ENCODE measurements at regions not wholly inside any gene's neighbourhood (a gene's known extent, or its start where the extent isn't known, plus 50 kb on each side); places are given as distances from the start of the nearest gene placed in this dataset.

DNA sequence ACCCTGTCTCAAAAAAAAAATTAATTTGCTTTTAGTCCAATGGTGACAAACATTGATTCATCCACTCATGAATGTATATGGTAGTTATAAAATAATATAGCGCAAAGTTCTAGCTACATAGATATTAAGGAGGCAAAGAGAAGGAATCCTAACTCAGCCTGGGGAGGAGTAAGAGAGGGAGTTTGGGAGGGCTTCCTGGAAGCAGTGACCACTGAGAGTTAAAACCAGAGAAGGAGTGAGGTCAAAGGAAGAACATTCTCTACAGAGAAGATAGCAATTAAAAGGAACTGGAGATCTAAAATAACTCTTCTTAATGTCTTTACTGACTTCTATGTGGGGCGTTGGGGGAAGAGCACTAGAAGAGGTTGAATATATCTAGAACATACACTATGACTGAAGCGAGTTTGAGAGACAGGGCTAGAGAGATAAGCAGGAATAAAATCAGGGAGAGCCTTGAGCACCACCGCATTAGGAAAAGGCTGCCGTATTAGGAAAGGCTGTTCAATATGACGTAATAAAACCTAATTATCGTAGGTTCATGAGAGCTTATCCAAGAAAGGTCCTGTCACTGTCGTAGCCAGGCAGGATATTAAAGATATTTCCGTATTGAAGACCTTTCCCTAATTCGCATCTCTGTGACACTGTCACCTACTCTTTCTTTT is 81.8 kb upstream of the CNKSR3 start:
- H3K27me3 ChIP-seq (ENCODE audit: insufficient read depth, low read depth) = no peaks in the 10 kb centered on the region
- TF ChIP-seq EZH2 (IDR thresholded peaks at IDR 0.05; ENCODE audit: low read depth) = no peak
- TF ChIP-seq, protein P1, sequence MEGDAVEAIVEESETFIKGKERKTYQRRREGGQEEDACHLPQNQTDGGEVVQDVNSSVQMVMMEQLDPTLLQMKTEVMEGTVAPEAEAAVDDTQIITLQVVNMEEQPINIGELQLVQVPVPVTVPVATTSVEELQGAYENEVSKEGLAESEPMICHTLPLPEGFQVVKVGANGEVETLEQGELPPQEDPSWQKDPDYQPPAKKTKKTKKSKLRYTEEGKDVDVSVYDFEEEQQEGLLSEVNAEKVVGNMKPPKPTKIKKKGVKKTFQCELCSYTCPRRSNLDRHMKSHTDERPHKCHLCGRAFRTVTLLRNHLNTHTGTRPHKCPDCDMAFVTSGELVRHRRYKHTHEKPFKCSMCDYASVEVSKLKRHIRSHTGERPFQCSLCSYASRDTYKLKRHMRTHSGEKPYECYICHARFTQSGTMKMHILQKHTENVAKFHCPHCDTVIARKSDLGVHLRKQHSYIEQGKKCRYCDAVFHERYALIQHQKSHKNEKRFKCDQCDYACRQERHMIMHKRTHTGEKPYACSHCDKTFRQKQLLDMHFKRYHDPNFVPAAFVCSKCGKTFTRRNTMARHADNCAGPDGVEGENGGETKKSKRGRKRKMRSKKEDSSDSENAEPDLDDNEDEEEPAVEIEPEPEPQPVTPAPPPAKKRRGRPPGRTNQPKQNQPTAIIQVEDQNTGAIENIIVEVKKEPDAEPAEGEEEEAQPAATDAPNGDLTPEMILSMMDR (conservative IDR thresholded peaks at IDR 0.05) = no peak
- POLR2A ChIA-PET (ENCODE audit: unreplicated experiment) = no interaction called here
- H3K4me2 ChIP-seq = no peak overlapping the region
- DNase-seq = no peak
- H2AFZ ChIP-seq = no peak overlapping the region
- no peaks in the 10 kb centered on the region; the same call in 1 of the 2 replicates for H3K9me3 ChIP-seq (ENCODE audit: insufficient read depth, low read depth)
- H3K79me2 ChIP-seq (ENCODE audit: low read depth) = no peaks in the 10 kb centered on the region
- no peaks in the 10 kb centered on the region for H3K36me3 ChIP-seq (ENCODE audit: low read depth)
- intact Hi-C loops (cut with micrococcal nuclease; ENCODE audit: unreplicated experiment) = no loop called here
- no peak overlapping the region for H3K4me3 ChIP-seq
- H3K27ac ChIP-seq = no peak overlapping the region
- H4K20me1 ChIP-seq (ENCODE audit: insufficient read depth) = no peaks in the 10 kb centered on the region
- no TSS peak for BruUV-seq (replicated peaks)
- CTCF ChIA-PET = no interaction called here
- no peaks in the 10 kb centered on the region for H3F3A ChIP-seq (ENCODE audit: insufficient read depth, low read depth)
- H3K4me1 ChIP-seq (replicated peaks; ENCODE audit: insufficient read depth) = no peaks in the 10 kb centered on the region
- no peaks in the 10 kb centered on the region for H3K9me2 ChIP-seq (ENCODE audit: insufficient read depth)

DNA sequence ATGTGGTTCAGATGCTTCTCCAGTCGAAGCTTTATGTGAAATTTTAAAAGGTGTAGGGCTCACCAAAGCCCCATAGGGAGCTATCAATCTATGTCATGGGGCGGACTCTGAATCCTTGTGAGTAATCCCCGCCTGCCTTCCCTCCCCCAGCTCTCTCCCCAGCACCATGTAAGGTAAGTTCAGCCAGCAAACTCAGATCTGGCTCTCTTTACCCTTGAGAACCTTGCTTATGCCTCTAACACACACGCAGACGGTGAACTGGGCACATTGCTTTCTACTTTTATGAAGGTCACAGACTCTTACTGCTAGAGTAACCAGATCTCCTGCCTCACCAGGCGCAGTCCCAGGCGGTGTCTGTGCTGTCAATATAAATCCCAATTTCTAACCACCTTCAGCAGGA is 82.6 kb upstream of the CNKSR3 start:
- Histone ChIP-seq H4K20me1 (ENCODE audit: insufficient read depth) (no peaks in the 10 kb centered on the region), H3F3A (ENCODE audit: insufficient read depth, low read depth) (no peaks in the 10 kb centered on the region), H3K4me3 (no peak overlapping the region), H3K36me3 (ENCODE audit: low read depth) (no peaks in the 10 kb centered on the region), H3K27ac (no peak overlapping the region), H3K4me1 (replicated peaks; ENCODE audit: insufficient read depth) (no peaks in the 10 kb centered on the region), H3K4me2 (no peak overlapping the region), H3K79me2 (ENCODE audit: low read depth) (no peaks in the 10 kb centered on the region), H3K9me2 (ENCODE audit: insufficient read depth) (no peaks in the 10 kb centered on the region), H2AFZ (no peak overlapping the region), H3K9me3 (ENCODE audit: insufficient read depth, low read depth) (no peaks in the 10 kb centered on the region; the same call in 1 of the 2 replicates), H3K27me3 (ENCODE audit: insufficient read depth, low read depth) (no peaks in the 10 kb centered on the region)
- intact Hi-C loops (cut with micrococcal nuclease; ENCODE audit: unreplicated experiment) = no loop called here
- CTCF ChIA-PET = no interaction called here
- DNase-seq = no peak
- POLR2A ChIA-PET (ENCODE audit: unreplicated experiment) = no interaction called here
- no TSS peak for BruUV-seq (replicated peaks)
- TF ChIP-seq EZH2 (IDR thresholded peaks at IDR 0.05; ENCODE audit: low read depth) = no peak
- TF ChIP-seq, protein P1 (conservative IDR thresholded peaks at IDR 0.05) = no peak

DNA sequence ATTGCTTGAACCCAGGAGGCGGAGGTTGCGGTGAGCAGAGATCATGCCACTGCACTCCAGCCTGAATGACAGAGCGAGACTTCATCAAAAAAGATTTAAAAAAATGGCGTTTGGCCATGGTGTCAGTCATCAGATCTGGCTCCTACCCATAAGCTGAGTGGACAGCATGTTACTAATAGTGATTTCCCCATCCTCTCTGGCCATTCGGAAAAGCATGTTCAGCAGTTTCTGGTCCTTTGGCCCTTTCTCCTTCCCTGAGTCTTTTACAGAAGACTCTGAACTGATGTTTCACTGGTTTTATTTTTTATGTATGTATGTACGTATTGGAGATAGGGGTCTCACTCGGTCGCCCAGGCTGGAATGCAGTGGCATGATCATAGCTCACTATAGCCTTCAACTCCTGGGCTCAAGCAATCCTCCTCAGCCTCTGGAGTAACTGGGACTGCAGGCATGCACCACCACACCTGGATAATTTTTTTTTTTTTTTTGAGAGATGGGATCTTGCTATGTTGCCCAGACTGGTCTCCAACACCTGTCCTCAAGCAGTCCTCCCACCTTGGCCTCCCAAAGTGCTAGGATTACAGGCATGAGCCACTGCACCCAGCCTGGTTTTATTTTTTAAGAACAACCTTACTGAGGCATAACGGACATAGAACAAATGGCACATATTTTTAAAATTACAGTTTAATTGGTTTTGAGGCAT is 84.2 kb upstream of the CNKSR3 start:
- Histone ChIP-seq H2AFZ (no peak overlapping the region), H3F3A (ENCODE audit: insufficient read depth, low read depth) (no peaks in the 10 kb centered on the region), H3K4me3 (no peak overlapping the region), H3K9me2 (ENCODE audit: insufficient read depth) (no peaks in the 10 kb centered on the region), H3K4me2 (no peak overlapping the region), H3K27me3 (ENCODE audit: insufficient read depth, low read depth) (no peaks in the 10 kb centered on the region), H3K4me1 (replicated peaks; ENCODE audit: insufficient read depth) (no peaks in the 10 kb centered on the region), H3K36me3 (ENCODE audit: low read depth) (no peaks in the 10 kb centered on the region), H3K79me2 (ENCODE audit: low read depth) (no peaks in the 10 kb centered on the region), H3K27ac (no peak overlapping the region), H3K9me3 (ENCODE audit: insufficient read depth, low read depth) (no peaks in the 10 kb centered on the region; the same call in 1 of the 2 replicates), H4K20me1 (ENCODE audit: insufficient read depth) (no peaks in the 10 kb centered on the region)
- no peak for DNase-seq
- no TSS peak for BruUV-seq (replicated peaks)
- ChIA-PET CTCF (no interaction called here), POLR2A (ENCODE audit: unreplicated experiment) (no interaction called here)
- no peak for TF ChIP-seq EZH2 (IDR thresholded peaks at IDR 0.05; ENCODE audit: low read depth)
- TF ChIP-seq, protein P1 (conservative IDR thresholded peaks at IDR 0.05) = no peak
- intact Hi-C loops (cut with micrococcal nuclease; ENCODE audit: unreplicated experiment) = no loop called here
